ENCODE measurements at regions not wholly inside any gene's neighbourhood (a gene's known extent, or its start where the extent isn't known, plus 50 kb on each side); places are given as distances from the start of the nearest gene placed in this dataset.
A peak's percentile ranks its signal among the peaks of the same experiment; 100 is the strongest.
"Not testable (repeated sequence)": the region's sequence is repeated elsewhere in the genome, so short reads cannot be mapped to it uniquely, and the experiment has no call there.

DNA sequence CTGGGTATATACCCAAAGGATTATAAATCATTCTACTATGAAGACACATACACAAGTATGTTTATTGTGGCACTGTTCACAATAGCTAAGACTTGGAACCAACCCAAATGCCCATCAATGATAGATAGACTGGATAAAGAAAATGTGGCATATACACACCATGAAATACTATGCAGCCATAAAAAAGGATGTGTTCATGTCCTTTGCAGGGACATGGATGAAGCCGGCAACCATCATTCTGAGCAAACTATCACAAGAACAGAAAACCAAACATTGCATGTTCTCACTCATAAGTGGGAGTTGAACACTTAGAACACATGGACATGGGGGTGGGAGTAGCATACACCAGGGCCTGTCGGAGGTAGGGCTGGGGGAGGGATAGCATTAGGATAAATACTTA lies 94.6 kb upstream of the TBX22 start:
- not testable (repeated sequence) for ATAC-seq

DNA sequence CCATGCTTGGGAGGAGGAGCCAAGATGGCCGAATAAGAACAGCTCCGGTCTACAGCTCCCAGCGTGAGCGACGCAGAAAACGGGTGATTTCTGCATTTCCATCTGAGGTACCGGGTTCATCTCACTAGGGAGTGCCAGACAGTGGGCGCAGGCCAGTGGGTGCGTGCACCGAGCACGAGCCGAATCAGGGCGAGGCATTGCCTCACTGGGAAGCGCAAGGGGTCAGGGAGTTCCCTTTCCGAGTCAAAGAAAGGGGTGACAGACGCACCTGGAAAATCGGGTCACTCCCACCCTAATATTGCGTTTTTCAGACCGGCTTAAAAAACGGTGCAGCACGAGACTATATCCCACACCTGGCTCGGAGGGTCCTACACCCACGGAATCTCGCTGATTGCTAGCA lies 87.8 kb upstream of the TBX22 start:
- not testable (repeated sequence) for ATAC-seq

DNA sequence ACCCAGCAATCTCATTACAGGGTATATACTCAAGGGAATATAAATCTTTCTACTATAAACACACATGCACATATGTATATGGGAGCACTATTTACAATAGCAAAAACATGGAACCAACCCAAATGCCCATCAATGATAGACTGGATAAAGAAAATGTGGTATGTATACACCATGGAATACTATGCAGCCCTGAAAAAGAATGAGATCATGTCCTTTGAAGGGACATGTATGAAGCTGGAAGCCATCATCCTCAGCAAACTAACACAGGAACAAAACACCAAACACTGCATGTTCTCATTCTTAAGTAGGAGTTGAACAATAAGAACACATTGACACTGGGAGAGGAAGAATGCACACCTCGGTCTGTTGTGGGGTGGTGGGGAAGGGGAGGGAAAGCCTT lies 80.6 kb upstream of the TBX22 start:
- TF ChIP-seq ZNF8 (CRISPR knock-in tag; IDR thresholded peaks at IDR 0.05) (0 out of 2 replicates have a peak, but pooled peaks have one; percentile 40), CSRNP3 (CRISPR knock-in tag; IDR thresholded peaks at IDR 0.05) (no peak), TSHZ2 (CRISPR knock-in tag; IDR thresholded peaks at IDR 0.05) (no peak), SNAI2 (CRISPR knock-in tag; IDR thresholded peaks at IDR 0.05) (no peak), TCF4 (CRISPR knock-in tag; IDR thresholded peaks at IDR 0.05; ENCODE audit: borderline replicate concordance) (no peak), PPARA (CRISPR knock-in tag; IDR thresholded peaks at IDR 0.05; ENCODE audit: borderline replicate concordance) (no peak), ESRRG (CRISPR knock-in tag; IDR thresholded peaks at IDR 0.05) (no peak)
- TF ChIP-seq, protein P1, sequence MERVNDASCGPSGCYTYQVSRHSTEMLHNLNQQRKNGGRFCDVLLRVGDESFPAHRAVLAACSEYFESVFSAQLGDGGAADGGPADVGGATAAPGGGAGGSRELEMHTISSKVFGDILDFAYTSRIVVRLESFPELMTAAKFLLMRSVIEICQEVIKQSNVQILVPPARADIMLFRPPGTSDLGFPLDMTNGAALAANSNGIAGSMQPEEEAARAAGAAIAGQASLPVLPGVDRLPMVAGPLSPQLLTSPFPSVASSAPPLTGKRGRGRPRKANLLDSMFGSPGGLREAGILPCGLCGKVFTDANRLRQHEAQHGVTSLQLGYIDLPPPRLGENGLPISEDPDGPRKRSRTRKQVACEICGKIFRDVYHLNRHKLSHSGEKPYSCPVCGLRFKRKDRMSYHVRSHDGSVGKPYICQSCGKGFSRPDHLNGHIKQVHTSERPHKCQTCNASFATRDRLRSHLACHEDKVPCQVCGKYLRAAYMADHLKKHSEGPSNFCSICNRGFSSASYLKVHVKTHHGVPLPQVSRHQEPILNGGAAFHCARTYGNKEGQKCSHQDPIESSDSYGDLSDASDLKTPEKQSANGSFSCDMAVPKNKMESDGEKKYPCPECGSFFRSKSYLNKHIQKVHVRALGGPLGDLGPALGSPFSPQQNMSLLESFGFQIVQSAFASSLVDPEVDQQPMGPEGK (CRISPR knock-in tag; IDR thresholded peaks at IDR 0.05; ENCODE audit: borderline replicate concordance) = no peak
- no peak for ATAC-seq

DNA sequence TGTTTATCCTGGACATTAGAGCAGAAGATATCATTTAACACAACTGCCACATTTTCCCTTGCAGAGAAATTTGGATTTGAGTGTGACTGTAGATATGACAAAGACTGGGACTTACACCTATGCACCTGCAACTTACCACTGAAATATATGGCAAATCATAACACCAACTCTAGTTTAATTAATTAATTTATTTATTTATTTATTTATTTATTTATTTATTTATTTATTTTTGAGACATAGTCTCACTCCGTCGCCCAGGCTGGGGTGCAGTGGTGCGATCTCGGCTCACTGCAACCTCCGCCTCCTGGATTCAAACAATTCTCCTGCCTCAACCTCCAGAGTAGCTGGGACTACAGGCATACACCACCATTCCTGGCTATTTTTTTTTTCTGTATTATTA lies 50.4 kb upstream of the TBX22 start:
- not testable (repeated sequence) for ATAC-seq
